GM18867 (cell line): ENCODE measurements at regions not wholly inside any gene's neighbourhood (a gene's known extent, or its start where the extent isn't known, plus 50 kb on each side); places are given as distances from the start of the nearest gene placed in this dataset.

ENCODE experiments used
- ATAC-seq: cut with Tn5 transposase; IDR thresholded peaks from one replicate; pipeline ENCODE4 v1.9.1; 2021; ENCODE audit warnings: mild to moderate bottlenecking, moderate library complexity; ENCODE audit not compliant: unreplicated experiment

GRCh38 chr2:21423854-21424253 is 300.1 kb downstream of the TDRD15 start:
- no peak for ATAC-seq

- no peak for ATAC-seq
Measured at GRCh38 chr2:21424375-21424774, 300.6 kb downstream of the TDRD15 start.

- peak; percentile 86 for ATAC-seq
Measured at GRCh38 chr2:21427606-21428005, 303.8 kb downstream of the TDRD15 start.

GRCh38 chr2:21428754-21429153 is 305.0 kb downstream of the TDRD15 start:
- ATAC-seq: no peak

GRCh38 chr2:21429747-21430146 is 306.0 kb downstream of the TDRD15 start:
- no peak for ATAC-seq

GRCh38 chr2:21431078-21431477 is 307.3 kb downstream of the TDRD15 start:
- no peak for ATAC-seq

GRCh38 chr2:21438949-21439348 is 315.2 kb downstream of the TDRD15 start:
- peak; percentile 88 for ATAC-seq

- ATAC-seq: no peak
Measured at GRCh38 chr2:21441442-21441841, 317.7 kb downstream of the TDRD15 start.

GRCh38 chr2:21443494-21444105 is 319.8 kb downstream of the TDRD15 start:
- ATAC-seq: no peak

GRCh38 chr2:21449881-21450280 is 326.1 kb downstream of the TDRD15 start:
- ATAC-seq: no peak

GRCh38 chr2:21451403-21451802 is 327.6 kb downstream of the TDRD15 start:
- ATAC-seq: no peak

- ATAC-seq: no peak
Measured at GRCh38 chr2:21452263-21452662, 328.5 kb downstream of the TDRD15 start.

- ATAC-seq: no peak
Measured at GRCh38 chr2:21452678-21453077, 328.9 kb downstream of the TDRD15 start.

GRCh38 chr2:21453723-21454450 is 330.1 kb downstream of the TDRD15 start:
- ATAC-seq: no peak

GRCh38 chr2:21454839-21455238 is 331.1 kb downstream of the TDRD15 start:
- ATAC-seq: no peak

GRCh38 chr2:21461754-21462240 is 338.0 kb downstream of the TDRD15 start:
- peak; percentile 43 for ATAC-seq

- no peak for ATAC-seq
Measured at GRCh38 chr2:21466341-21466927, 342.7 kb downstream of the TDRD15 start.

- no peak for ATAC-seq
Measured at GRCh38 chr2:21467280-21467818, 343.6 kb downstream of the TDRD15 start.

- no peak for ATAC-seq
Measured at GRCh38 chr2:21467910-21468309, 344.1 kb downstream of the TDRD15 start.

- ATAC-seq: no peak
Measured at GRCh38 chr2:21468624-21469023, 344.9 kb downstream of the TDRD15 start.

- ATAC-seq: no peak
Measured at GRCh38 chr2:21469158-21469557, 345.4 kb downstream of the TDRD15 start.

- no peak for ATAC-seq
Measured at GRCh38 chr2:21469564-21469963, 345.8 kb downstream of the TDRD15 start.
